ENCODE measurements at regions not wholly inside any gene's neighbourhood (a gene's known extent, or its start where the extent isn't known, plus 50 kb on each side); places are given as distances from the start of the nearest gene placed in this dataset.

DNA sequence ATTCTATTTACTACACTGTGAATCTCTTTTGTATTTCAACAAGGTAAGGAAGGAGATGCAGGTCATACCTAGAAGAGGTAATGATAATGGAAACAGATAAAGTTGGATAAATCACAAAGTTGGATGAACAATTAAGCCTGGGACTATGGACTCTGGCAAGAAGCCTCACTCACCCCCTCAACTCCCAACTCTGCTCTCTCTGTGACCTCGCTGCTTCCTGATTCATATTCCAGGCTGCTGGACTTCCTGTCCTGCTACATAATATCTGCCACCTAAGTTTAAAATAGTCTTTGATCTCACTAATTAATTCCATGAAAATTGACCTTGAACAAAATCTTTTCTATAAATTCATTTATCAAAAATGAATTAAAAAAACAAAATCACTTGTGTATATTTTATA lies 215.3 kb downstream of the CALCRL start:
- TF ChIP-seq FOXA1 (IDR thresholded peaks at IDR 0.05) (no peak), NFRKB (IDR thresholded peaks at IDR 0.05) (no peak), SP1 (IDR thresholded peaks at IDR 0.05) (no peak), FOXM1 (IDR thresholded peaks at IDR 0.05; ENCODE audit: borderline replicate concordance) (no peak), CTBP1 (IDR thresholded peaks at IDR 0.05; ENCODE audit: borderline replicate concordance) (no peak), ELF4 (IDR thresholded peaks at IDR 0.05) (no peak)
